DND-41 (cell line): ENCODE measurements at regions not wholly inside any gene's neighbourhood (a gene's known extent, or its start where the extent isn't known, plus 50 kb on each side); places are given as distances from the start of the nearest gene placed in this dataset.

ENCODE experiments used
- CTCF ChIP-seq: IDR thresholded peaks from 2 replicates; pipeline ENCODE4 v1.5.1; 2012; ENCODE audit warnings: borderline replicate concordance, low read length, moderate library complexity, mild to moderate bottlenecking; ENCODE audit not compliant: poor library complexity, severe bottlenecking; ENCODE audit errors: extremely low read depth
- EZH2 ChIP-seq: IDR thresholded peaks from 3 replicates; pipeline ENCODE4 v1.6.1; 2012; ENCODE audit warnings: borderline replicate concordance, low read depth, mild to moderate bottlenecking, moderate library complexity, low read length, inconsistent platforms; ENCODE audit not compliant: severe bottlenecking

- no peak for TF ChIP-seq CTCF
- no peak for TF ChIP-seq EZH2
Observed at GRCh38 chr13:33575378-33575777, 242.6 kb upstream of the RFC3 start.
